Small intestine (tissue), 7 donors: ENCODE measurements at regions not wholly inside any gene's neighbourhood (a gene's known extent, or its start where the extent isn't known, plus 50 kb on each side); places are given as distances from the start of the nearest gene placed in this dataset.
"Not testable (repeated sequence)": the region's sequence is repeated elsewhere in the genome, so short reads cannot be mapped to it uniquely, and the experiment has no call there.

Experiments
- DNase-seq, 2 donors: peaks; one replicate each; pipeline versions ENCODE4 v3.0.0 to v3.0.0-alpha.2; 2013
- FAIRE-seq: peaks from 2 replicates; lab custom pipeline; 2012; peaks lifted over from hg19 to GRCh38; lab: Jason Lieb, UNC
- H3K27ac ChIP-seq, 3 donors: one replicate each; pipeline ENCODE4 v1.5.1; 2013; ENCODE audit warnings: low read length in 2 of 3, mild to moderate bottlenecking in 2 of 3, control low read depth in 1 of 3, inconsistent platforms in 1 of 3, low read depth in 1 of 3, moderate library complexity in 1 of 3
- H3K27me3 ChIP-seq, 3 donors: one replicate each; pipeline ENCODE4 v1.6.1; 2013; ENCODE audit warnings: low read length in 3 of 3, inconsistent platforms in 1 of 3; ENCODE audit not compliant: control insufficient read depth in 3 of 3, insufficient read depth in 3 of 3
- H3K36me3 ChIP-seq, 3 donors: one replicate each; pipeline ENCODE4 v1.6.1; 2013; ENCODE audit warnings: low read length in 3 of 3, inconsistent platforms in 1 of 3, low read depth in 1 of 3, mild to moderate bottlenecking in 1 of 3, moderate library complexity in 1 of 3; ENCODE audit not compliant: control insufficient read depth in 3 of 3, insufficient read depth in 2 of 3
- H3K4me1 ChIP-seq, 3 donors: one replicate each; pipeline ENCODE4 v1.6.1; 2013; ENCODE audit warnings: low read length in 2 of 3, inconsistent platforms in 1 of 3, low read depth in 1 of 3, mild to moderate bottlenecking in 1 of 3, moderate library complexity in 1 of 3; ENCODE audit not compliant: control insufficient read depth in 3 of 3, insufficient read depth in 2 of 3
- H3K4me3 ChIP-seq, 3 donors: one replicate each; pipeline ENCODE4 v1.5.1; 2013; ENCODE audit warnings: low read length in 3 of 3, control low read depth in 1 of 3, inconsistent platforms in 1 of 3, low read depth in 1 of 3, mild to moderate bottlenecking in 1 of 3, moderate library complexity in 1 of 3
- H3K9me3 ChIP-seq, 2 donors: one replicate each; pipeline ENCODE4 v1.6.1; 2013; ENCODE audit warnings: low read depth in 1 of 2, low read length in 1 of 2; ENCODE audit not compliant: control insufficient read depth in 2 of 2, insufficient read depth in 1 of 2
- WGBS, 3 donors: extraction: QIAGEN DNeasy Blood & Tissue Kit; methylation state at CpG; one replicate each; pipeline ENCODE4 v1.1.7; 2013; 5-methylcytosine and 5-hydroxymethylcytosine counted together
- donor health status: healthy with polysubstance abuse.
- donor health status: control.
- donor health status: control.
- donor health status: Bipolar disorder and iron deficiency.
- donor health status: healthy.

- H3K4me1 ChIP-seq, H3K36me3 ChIP-seq, DNase-seq, H3K27me3 ChIP-seq, H3K4me3 ChIP-seq, H3K27ac ChIP-seq, FAIRE-seq, H3K9me3 ChIP-seq: not testable (repeated sequence)
- WGBS, 3 donors: 83 to 87% (median 86%) methylated on average over 7 of the region's 7 CpGs
Measured at GRCh38 chr12:9413862-9414261, 193.9 kb downstream of the KLRB1 start.

DNA sequence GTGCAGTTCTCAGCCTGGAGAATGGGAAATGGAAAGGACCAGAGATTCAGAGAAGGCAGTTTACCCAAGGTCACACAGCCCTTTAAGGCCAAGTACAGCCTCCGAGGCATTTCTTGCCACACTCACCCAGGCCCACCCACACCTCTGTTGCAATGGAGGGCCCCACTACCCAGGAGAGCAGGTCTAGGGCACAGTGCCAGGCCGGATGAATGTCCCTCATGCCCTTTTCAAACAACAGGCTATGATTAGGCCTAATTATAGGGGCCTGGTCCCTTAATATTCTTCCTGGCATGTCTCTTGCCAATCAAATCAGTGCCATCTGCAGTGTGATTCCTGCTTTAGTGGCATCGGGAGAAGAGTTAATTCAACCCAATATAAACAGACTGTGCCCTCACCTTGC is 195.3 kb downstream of the KLRB1 start:
- H3K27me3 ChIP-seq, H3K4me1 ChIP-seq, H3K27ac ChIP-seq, FAIRE-seq, H3K4me3 ChIP-seq, DNase-seq, H3K36me3 ChIP-seq, H3K9me3 ChIP-seq: not testable (repeated sequence)
- 65 to 88% (median 78%) methylated on average over 3 of the region's 3 CpGs for WGBS, 3 donors

DNA sequence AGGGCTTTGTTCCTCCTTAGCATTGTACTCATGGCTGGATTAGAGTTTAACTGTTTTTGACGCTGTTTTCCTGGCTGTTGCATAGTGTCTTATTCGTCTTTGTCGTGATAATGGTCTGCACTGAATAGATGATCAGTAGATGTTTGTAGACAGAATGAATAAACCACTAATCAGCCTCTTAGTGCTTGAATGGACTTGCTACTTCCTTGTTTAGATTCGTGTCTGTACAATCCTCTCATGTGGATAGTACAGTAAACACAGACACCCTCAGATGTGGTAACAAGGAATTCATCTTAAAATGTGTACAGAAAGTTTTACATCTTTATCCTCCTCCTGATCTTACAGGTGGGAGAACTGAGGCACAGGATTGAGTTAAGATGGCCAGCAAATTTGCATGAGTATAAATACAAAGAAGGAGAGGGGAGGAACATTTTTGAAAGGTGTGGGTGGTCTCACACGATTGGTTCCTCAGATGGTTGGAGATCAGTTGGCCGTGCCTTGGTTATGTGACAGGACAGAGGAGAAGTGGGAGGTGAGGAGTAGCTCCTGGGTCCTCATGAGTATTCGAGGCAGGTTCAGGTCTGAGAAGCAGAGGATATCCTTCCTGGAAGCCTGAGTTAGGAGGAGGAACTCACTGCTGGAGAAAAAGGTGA is 196.0 kb downstream of the KLRB1 start:
- not testable (repeated sequence) for H3K9me3 ChIP-seq, H3K36me3 ChIP-seq, H3K27me3 ChIP-seq, H3K4me3 ChIP-seq, H3K27ac ChIP-seq, FAIRE-seq, DNase-seq, H3K4me1 ChIP-seq
- 49 to 75% (median 61%) methylated on average over 7 of the region's 7 CpGs for whole genome bisulfite sequencing, 3 donors

DNA sequence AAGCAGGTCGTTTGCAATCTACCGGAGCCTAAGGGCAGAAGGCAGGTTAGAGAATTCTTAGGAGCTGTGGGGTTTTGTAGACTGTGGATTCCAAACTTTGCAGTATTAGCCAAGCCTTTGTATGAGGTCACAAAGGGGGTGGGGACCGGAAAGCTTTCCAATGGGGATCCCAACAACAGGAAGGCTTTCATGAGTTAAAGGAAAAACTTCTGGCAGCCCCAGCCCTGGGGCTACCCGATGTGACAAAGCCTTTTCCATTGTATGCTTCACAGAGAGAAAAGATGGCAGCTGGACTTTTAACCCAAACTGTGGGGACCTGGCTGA is 199.2 kb upstream of the PZP start:
- H3K27me3 ChIP-seq, H3K27ac ChIP-seq, H3K36me3 ChIP-seq, FAIRE-seq, H3K9me3 ChIP-seq, H3K4me1 ChIP-seq, H3K4me3 ChIP-seq, DNase-seq: not testable (repeated sequence)
- 49 to 87% (median 78%) methylated on average over 4 of the region's 4 CpGs for WGBS, 3 donors

GRCh38 chr12:9406564-9407424 is 198.6 kb upstream of the PZP start:
- FAIRE-seq (no peak), DNase-seq (no peak)
- no peak overlapping the region for H3K4me3 ChIP-seq
- no peaks in the 10 kb centered on the region for H3K27me3 ChIP-seq
- H3K27ac ChIP-seq: no peak overlapping the region
- no peaks in the 10 kb centered on the region for H3K36me3 ChIP-seq
- H3K9me3 ChIP-seq: no peaks in the 10 kb centered on the region
- 58 to 89% (median 87%) methylated on average over 26 to 46 of the region's 46 CpGs for WGBS, 3 donors
- H3K4me1 ChIP-seq: no peaks in the 10 kb centered on the region

DNA sequence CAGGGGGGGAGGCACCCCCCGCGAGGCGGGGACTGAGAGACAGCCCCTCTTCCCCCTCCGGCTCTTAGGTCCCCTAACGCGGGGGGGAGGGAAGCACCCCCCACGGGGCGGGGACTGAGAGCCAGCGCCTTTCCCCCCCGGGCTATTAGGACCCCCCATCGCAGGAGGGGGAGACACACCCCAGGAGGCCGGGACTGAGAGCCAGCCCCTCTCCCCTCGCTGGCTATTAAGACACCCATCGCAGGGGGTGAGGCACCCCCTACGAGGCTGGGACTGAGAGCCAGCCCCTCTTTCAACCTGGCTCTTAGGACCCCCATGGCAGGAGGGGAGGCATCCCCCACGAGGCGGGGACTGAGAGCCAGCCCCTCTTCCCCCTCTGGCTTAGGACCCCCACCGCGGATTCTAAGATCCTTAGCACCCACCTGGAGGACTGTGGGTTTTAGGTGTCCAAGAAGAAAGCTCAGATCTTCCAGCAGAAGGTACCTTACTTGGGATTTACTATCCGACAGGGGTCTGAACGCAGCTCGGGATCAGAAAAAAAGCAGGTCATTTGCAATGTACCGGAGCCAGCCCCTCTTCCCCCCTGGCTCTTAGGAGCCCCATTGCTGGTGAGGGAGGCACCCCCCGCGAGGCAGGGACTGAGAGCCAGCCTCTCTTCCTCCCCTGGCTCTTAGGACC is 197.8 kb upstream of the PZP start:
- FAIRE-seq: no peak

DNA sequence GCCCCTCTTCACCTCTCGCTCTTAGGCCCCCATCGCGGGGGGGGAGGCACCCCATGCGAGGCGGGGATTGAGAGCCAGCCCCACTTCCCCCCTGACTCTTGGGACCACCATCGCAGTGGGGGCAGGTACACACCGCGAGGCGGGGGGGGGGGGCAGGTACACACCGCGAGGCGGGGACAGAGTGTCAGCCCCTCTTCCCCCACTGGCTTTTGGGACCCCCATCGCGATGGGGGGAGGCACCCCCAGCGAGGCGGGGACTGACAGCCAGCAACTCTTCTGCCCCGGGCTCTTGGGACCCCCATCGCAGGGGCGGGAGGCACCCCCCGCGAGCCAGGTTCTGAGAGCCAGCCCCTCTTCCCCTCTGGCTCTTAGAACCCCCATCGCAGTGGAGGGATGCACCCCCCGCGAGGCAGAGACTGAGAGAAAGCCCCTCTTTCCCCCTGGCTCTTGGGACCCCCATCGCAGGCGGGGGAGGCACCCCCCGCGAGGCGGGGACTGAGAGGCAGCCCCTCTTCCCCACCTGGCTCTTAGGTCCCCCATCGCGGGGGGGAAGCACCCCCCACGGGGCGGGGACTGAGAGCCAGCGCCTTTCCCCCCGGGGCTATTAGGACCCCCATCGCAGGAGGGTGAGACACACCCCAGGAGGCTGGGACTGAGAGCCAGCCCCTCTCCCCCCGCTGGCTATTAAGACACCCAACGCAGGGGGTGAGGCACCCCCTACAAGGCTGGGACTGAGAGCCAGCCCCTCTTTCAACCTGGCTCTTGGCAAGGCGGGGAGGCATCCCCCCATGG is 196.5 kb upstream of the PZP start:
- H3K27ac ChIP-seq: no peak overlapping the region
- H3K36me3 ChIP-seq: no peaks in the 10 kb centered on the region
- no peak for FAIRE-seq
- no peaks in the 10 kb centered on the region for H3K27me3 ChIP-seq
- no peak for DNase-seq
- H3K4me1 ChIP-seq: no peaks in the 10 kb centered on the region
- no peaks in the 10 kb centered on the region for H3K9me3 ChIP-seq
- WGBS, 3 donors: 73 to 92% (median 90%) methylated on average over 15 to 38 of the region's 39 CpGs
- H3K4me3 ChIP-seq: no peak overlapping the region

More for the DNA sequence above, 197.8 kb upstream of the PZP start:
- no peaks in the 10 kb centered on the region for H3K4me1 ChIP-seq
- H3K27me3 ChIP-seq: no peaks in the 10 kb centered on the region
- no peak for DNase-seq
- no peaks in the 10 kb centered on the region for H3K36me3 ChIP-seq
- WGBS, 3 donors: 56 to 85% (median 79%) methylated on average over 10 to 17 of the region's 25 CpGs
- no peak overlapping the region for H3K27ac ChIP-seq
- no peak overlapping the region for H3K4me3 ChIP-seq
- no peaks in the 10 kb centered on the region for H3K9me3 ChIP-seq

DNA sequence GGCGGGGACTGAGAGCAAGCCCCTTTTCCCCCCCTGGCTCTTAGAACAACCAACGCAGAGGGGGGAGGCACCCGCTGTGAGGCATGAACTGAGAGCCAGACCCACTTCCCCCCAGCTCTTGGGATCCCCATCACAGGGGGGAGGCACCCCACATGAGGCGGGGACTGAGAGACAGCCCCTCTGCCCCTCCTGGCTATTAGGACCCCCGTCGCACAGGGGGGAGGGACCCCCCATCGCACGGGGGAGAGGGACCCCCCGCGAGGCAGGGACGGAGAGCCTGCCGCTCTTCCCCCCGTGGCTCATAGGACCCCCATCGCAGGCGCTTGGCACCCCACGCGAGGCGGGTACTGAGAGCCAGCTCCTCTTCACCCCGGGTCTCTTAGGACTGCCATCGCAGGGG is 195.8 kb upstream of the PZP start:
- 82 to 95% (median 83%) methylated on average over 1 to 20 of the region's 20 CpGs for WGBS, 3 donors
- Histone ChIP-seq H3K27me3 (no peaks in the 10 kb centered on the region), H3K4me3 (no peak overlapping the region), H3K27ac (no peak overlapping the region), H3K4me1 (no peaks in the 10 kb centered on the region), H3K36me3 (no peaks in the 10 kb centered on the region), H3K9me3 (no peaks in the 10 kb centered on the region)
- FAIRE-seq (no peak), DNase-seq (no peak)
